ENCODE measurements at regions not wholly inside any gene's neighbourhood (a gene's known extent, or its start where the extent isn't known, plus 50 kb on each side); places are given as distances from the start of the nearest gene placed in this dataset.

DNA sequence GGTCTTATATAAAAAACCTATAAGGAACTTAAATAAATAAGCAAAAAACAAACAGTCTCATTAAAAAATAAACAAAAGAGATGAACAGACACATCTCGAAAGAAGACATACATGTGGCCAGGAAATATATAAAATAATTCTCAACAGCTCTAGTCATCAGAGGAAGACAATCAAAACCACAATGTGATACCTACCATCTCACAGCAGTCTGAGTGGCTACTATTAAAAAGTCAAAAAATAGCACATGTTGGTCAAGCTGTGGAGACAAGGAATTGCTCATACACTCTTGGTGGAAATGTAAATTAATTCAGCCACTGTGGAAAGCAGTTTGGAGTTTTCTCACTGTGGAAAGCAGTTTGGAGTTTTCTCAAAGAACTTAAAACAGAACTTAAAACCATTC lies 100.3 kb upstream of the ADAMTS5 start:
- TF ChIP-seq, protein P1, sequence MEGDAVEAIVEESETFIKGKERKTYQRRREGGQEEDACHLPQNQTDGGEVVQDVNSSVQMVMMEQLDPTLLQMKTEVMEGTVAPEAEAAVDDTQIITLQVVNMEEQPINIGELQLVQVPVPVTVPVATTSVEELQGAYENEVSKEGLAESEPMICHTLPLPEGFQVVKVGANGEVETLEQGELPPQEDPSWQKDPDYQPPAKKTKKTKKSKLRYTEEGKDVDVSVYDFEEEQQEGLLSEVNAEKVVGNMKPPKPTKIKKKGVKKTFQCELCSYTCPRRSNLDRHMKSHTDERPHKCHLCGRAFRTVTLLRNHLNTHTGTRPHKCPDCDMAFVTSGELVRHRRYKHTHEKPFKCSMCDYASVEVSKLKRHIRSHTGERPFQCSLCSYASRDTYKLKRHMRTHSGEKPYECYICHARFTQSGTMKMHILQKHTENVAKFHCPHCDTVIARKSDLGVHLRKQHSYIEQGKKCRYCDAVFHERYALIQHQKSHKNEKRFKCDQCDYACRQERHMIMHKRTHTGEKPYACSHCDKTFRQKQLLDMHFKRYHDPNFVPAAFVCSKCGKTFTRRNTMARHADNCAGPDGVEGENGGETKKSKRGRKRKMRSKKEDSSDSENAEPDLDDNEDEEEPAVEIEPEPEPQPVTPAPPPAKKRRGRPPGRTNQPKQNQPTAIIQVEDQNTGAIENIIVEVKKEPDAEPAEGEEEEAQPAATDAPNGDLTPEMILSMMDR (IDR thresholded peaks at IDR 0.05; ENCODE audit: low read depth, low read length, missing control alignments) = no peak
- no peak for DNase-seq (ENCODE audit: extremely low read depth, low read depth)
- H3K4me3 ChIP-seq (replicated peaks; ENCODE audit: low read depth, low read length) = no peak overlapping the region

DNA sequence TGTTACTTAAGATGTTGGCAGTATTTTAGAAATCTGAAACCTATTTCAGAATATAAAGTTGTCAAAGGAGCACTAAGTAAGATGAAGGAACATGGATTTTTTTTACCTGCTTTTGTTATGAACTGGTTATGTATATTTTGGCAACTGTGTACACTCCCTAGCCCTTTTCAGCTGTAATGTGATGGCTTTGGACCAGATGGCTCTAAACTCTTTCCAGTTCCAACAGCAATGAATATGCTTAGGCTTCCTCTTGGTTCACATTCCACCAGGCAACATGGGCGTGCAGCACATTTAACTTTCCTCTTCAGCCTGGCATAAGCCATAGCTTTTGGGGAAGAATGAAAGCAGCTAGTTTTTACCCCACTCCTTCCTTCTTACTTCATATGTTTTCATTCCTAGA lies 95.6 kb upstream of the ADAMTS5 start:
- no peak for DNase-seq (ENCODE audit: extremely low read depth, low read depth)
- H3K4me3 ChIP-seq (replicated peaks; ENCODE audit: low read depth, low read length) = no peak overlapping the region
- TF ChIP-seq, protein P1 (IDR thresholded peaks at IDR 0.05; ENCODE audit: low read depth, low read length, missing control alignments) = no peak

DNA sequence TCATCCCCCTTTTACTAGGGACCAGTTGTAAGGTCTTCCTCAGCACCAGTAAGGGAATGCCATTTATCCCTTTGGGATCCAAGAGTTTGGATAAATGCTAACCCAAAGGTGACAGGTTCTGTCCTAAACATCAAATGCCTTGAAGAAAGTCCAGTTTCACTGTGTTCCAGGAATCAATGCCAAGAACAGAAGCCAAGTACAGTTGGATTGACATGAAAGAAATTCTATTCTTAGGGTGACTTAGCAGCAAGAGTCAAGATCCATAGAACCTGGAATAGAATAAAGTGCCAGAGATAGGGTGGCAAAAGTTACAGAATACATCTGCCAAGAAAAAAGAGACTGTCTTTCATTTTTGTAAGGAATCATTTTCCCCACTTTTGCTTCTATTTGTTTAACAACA lies 94.9 kb upstream of the ADAMTS5 start:
- no peak for DNase-seq (ENCODE audit: extremely low read depth, low read depth)
- H3K4me3 ChIP-seq (replicated peaks; ENCODE audit: low read depth, low read length) = no peak overlapping the region
- TF ChIP-seq, protein P1 (IDR thresholded peaks at IDR 0.05; ENCODE audit: low read depth, low read length, missing control alignments) = no peak

DNA sequence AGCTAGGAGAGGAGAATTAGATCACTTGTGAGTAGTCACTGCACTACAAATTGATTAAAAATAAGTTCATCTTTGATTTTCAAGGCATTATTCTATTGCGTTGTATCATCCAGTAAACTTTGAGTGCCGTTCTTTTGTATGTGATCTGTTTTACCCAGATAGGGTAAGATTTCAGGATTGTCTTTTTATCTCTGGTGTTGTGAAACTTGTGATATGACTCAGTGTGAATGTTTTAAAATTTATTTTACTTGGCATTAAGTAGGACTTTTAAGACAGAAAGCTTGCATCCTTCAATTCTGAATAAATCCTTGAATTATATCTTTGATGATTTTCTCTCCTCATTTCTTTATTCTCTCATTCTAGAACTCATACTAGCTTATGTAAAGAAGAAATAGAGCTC lies 93.3 kb upstream of the ADAMTS5 start:
- no peak for DNase-seq (ENCODE audit: extremely low read depth, low read depth)
- TF ChIP-seq, protein P1 (IDR thresholded peaks at IDR 0.05; ENCODE audit: low read depth, low read length, missing control alignments) = no peak
- H3K4me3 ChIP-seq (replicated peaks; ENCODE audit: low read depth, low read length) = no peak overlapping the region

DNA sequence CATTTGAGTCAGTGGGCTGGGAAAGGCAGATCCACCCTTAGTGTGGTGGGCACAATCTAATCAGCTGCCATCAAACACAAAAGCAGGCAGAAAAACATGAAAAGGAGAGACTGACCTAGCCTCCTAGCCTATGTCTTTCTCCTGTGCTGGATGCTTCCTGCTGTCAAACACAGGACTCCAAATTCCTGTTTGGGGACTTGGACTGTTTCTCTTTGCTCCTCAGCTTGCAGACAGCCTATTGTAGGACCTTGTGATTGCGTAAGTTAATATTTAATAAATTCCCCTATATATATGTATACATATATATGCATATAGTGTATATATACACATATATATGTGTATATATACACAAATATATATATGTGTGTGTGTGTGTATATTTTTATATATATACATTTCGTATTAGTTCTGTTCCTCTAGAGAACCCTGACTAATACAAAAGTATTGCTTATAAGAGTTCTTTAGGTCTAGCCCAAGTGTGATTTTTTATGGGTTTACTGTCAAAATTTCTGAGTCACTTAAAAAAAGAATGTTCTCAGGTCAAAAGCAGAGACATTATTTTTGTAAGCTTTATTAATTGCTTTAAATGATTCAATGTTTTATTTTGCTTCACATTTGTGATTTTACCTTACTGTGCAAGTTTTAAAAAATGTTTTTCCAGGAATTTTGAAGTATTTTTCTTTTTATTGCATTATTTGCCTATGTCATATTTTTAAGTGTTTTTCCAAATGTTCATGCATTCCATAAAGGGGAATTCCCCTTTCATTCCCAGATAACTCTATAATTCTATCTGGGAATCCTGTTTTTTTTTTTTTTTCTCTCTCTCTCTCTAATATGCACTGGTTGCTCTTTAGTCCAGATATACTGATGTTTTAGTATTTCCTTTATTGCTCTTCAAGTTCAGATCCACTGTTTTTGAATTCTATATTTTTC lies 92.1 kb upstream of the ADAMTS5 start:
- no peak for DNase-seq (ENCODE audit: extremely low read depth, low read depth)
- no peak overlapping the region for H3K4me3 ChIP-seq (replicated peaks; ENCODE audit: low read depth, low read length)
- TF ChIP-seq, protein P1 (IDR thresholded peaks at IDR 0.05; ENCODE audit: low read depth, low read length, missing control alignments) = no peak

DNA sequence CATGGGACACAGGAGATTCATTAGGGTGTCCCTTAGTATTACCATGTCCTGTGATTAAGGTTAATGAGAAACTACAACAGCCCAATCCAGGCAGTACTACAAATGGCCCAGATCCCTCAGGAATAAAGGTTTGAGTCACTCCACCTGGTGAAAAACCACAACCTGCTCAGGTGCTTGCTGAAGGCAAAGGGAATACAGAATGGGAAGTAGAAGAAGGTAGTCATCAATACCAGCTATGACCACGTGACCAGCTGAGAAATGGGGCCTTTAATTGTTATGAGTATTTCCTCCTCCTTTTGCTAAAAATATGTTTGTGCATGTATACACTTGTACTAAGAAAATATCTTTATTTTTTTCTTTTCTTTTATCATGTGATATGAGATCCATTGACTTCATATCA lies 91.1 kb upstream of the ADAMTS5 start:
- no peak overlapping the region for H3K4me3 ChIP-seq (replicated peaks; ENCODE audit: low read depth, low read length)
- TF ChIP-seq, protein P1 (IDR thresholded peaks at IDR 0.05; ENCODE audit: low read depth, low read length, missing control alignments) = no peak
- DNase-seq (ENCODE audit: extremely low read depth, low read depth) = no peak

All from HFF-Myc (cell line).